ENCODE measurements at regions not wholly inside any gene's neighbourhood (a gene's known extent, or its start where the extent isn't known, plus 50 kb on each side); places are given as distances from the start of the nearest gene placed in this dataset.

DNA sequence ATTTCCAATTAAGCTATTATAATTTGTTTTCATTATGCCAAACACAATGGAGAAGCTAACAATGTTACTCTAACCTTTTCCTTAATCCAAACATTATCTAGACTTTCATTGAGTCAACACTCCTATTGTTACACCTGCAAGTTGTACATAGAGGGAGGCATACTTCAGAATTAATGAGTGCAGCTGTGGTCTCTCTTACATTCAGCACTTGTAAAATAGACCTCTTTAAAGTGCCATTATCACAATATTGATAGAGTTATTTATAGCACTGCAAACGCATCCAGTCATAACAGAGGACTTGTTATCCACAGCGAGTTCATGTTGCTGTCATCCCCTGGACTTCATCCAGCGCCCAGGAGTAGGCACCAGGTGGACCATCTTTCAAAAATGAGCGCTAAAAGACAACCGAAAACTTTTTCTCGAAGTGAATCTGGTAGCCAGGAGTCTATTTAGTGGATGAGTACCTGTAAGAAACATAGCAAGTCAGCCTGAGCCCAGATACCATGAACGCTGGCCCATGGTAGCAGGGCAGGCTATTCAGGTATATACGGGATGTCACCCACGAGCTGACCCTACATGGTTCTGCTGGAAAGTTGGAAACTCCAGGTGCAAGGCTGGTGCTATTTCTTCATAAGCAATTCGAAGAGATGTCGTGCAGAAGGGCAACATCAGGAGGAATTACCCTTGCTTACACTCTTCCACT is 70.6 kb upstream of the NFIA start:
- ChIA-PET POLR2A (no interaction called here), RAD21 (ENCODE audit: low non-redundant PET in 1 of 2, low total read pairs in 2 of 2, uncharacterized antibody in 2 of 2, unreplicated experiment in 2 of 2) (no interaction called here), CTCF (no interaction called here)
- intact Hi-C loops (cut with micrococcal nuclease), result no loop called here
- no peaks in the 10 kb centered on the region for H3K9me3 ChIP-seq (ENCODE audit: control insufficient read depth in 1 of 2, insufficient read depth in 1 of 2, low read depth in 1 of 2, low read length in 2 of 2)
- no peak overlapping the region for H3K27ac ChIP-seq (ENCODE audit: low read depth, low read length)
- no peak overlapping the region for H3K9ac ChIP-seq (ENCODE audit: low read length)
- no peaks in the 10 kb centered on the region for H3K4me1 ChIP-seq (ENCODE audit: control insufficient read depth in 1 of 2, insufficient read depth in 2 of 2, low read length in 2 of 2)
- no peak overlapping the region for H3K4me2 ChIP-seq (ENCODE audit: low read length)
- no peak overlapping the region for H3K4me3 ChIP-seq (replicated peaks in 1 of 2; ENCODE audit: low read depth in 1 of 2, low read length in 2 of 2)
- no peaks in the 10 kb centered on the region for H3K79me2 ChIP-seq (ENCODE audit: insufficient read depth, low read length)
- no peak overlapping the region for H2AFZ ChIP-seq (ENCODE audit: low read depth, low read length, poor library complexity, severe bottlenecking)
- no peak for ATAC-seq
- H3K36me3 ChIP-seq (ENCODE audit: control insufficient read depth in 1 of 2, insufficient read depth in 2 of 2, low read length in 2 of 2), result no peaks in the 10 kb centered on the region
- BruUV-seq (replicated peaks), result no TSS peak
- no peak for DNase-seq (ENCODE audit: low read depth, low spot score)
- no peaks in the 10 kb centered on the region for H4K20me1 ChIP-seq (ENCODE audit: insufficient read depth)
- peaks cover 11% of the 10 kb centered on the region; the same call in 1 of the 2 replicates for H3K27me3 ChIP-seq (ENCODE audit: insufficient read depth, low read length)
- H3K9me2 ChIP-seq (ENCODE audit: insufficient read depth), result no peaks in the 10 kb centered on the region
- TF ChIP-seq CTCF (IDR thresholded peaks at IDR 0.05 in 2 of 3, conservative IDR thresholded peaks at IDR 0.05 in 1 of 3; ENCODE audit: borderline replicate concordance in 1 of 3, insufficient read depth in 1 of 3, low read depth in 2 of 3, low read length in 2 of 3) (no peak), POLR2A (IDR thresholded peaks at IDR 0.05; ENCODE audit: borderline replicate concordance, extremely low read depth, insufficient read depth, insufficient read length) (no peak), FOSL1 (IDR thresholded peaks at IDR 0.05; ENCODE audit: low read depth) (no peak), MAX (IDR thresholded peaks at IDR 0.05) (no peak), ELF1 (IDR thresholded peaks at IDR 0.05; ENCODE audit: borderline replicate concordance, low read depth) (no peak), EZH2phosphoT487 (IDR thresholded peaks at IDR 0.05; ENCODE audit: borderline replicate concordance) (no peak), SRF (IDR thresholded peaks at IDR 0.05; ENCODE audit: low read depth) (no peak), YY1 (IDR thresholded peaks at IDR 0.05; ENCODE audit: extremely low read depth, insufficient replicate concordance, low read depth, low read length) (no peak), EZH2 (IDR thresholded peaks at IDR 0.05) (no peak)

All from HCT116 (cell line).